SK-N-SH (cell line): ENCODE measurements at regions not wholly inside any gene's neighbourhood (a gene's known extent, or its start where the extent isn't known, plus 50 kb on each side); places are given as distances from the start of the nearest gene placed in this dataset.

Experiments used
- CTCF ChIP-seq: fragments of 200-600 bp; sonication (generic); IDR thresholded peaks from 2 replicates; pipeline ENCODE4 v1.6.1; 2017; ENCODE audit warnings: antibody characterized with exemption, mild to moderate bottlenecking, moderate library complexity
- ELF1 ChIP-seq: IDR thresholded peaks from 2 replicates; pipeline ENCODE4 v1.4.0; 2012
- EZH2phosphoT487 ChIP-seq: fragments of 200-600 bp; sonication (generic); IDR thresholded peaks from 2 replicates; pipeline ENCODE4 v1.6.1; 2017; ENCODE audit warnings: low read depth, mixed run types, mild to moderate bottlenecking, antibody characterized with exemption, moderate library complexity, borderline replicate concordance
- FOXJ3 ChIP-seq: sonication (generic); formaldehyde crosslinking; IDR thresholded peaks from 2 replicates; pipeline ENCODE4 v1.5.1; 2020; ENCODE audit warnings: mild to moderate bottlenecking, missing genetic modification reagents
- JUND ChIP-seq: IDR thresholded peaks from 2 replicates; pipeline ENCODE4 v1.4.0; 2012
- MAX ChIP-seq: IDR thresholded peaks from 2 replicates; pipeline ENCODE4 v1.4.0; 2012; ENCODE audit warnings: low read depth
- POLR2AphosphoS5 ChIP-seq: IDR thresholded peaks from 2 replicates; pipeline ENCODE4 v1.6.1; 2012; ENCODE audit warnings: low read depth, low read length
- RXRA ChIP-seq: IDR thresholded peaks from 2 replicates; pipeline ENCODE4 v1.4.0; 2012; ENCODE audit warnings: low read depth, mild to moderate bottlenecking, borderline replicate concordance
- SMC3 ChIP-seq: IDR thresholded peaks from 2 replicates; pipeline ENCODE4 v1.6.1; 2012; ENCODE audit warnings: low read depth, low read length, improper control_type of control experiment
- USF1 ChIP-seq: IDR thresholded peaks from 2 replicates; pipeline ENCODE4 v1.4.0; 2012; ENCODE audit warnings: low read depth, borderline replicate concordance
- YY1 ChIP-seq: IDR thresholded peaks from 2 replicates; pipeline ENCODE4 v1.4.0; 2012; ENCODE audit warnings: low read depth, mild to moderate bottlenecking
- ZBTB33 ChIP-seq: IDR thresholded peaks from 2 replicates; pipeline ENCODE4 v1.4.0; 2012; ENCODE audit warnings: low read depth, borderline replicate concordance

DNA sequence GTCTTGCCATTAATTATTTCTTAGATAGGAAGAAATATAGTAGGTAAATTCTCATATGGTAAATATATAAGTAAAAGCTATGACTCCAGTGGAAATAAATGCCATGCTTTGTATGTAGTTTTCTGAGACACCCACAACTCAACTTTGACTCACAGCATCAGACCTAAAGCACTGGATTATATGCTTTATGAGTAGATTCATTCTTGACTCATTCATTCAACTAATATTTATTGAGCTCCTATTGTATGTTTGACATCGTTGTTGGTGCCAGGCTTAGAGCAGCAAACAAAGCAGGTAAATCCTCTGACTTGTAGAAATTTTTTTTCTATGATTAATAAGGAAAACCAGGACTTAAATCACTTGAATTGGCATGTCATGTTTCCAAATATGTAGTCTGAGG, 211.4 kb downstream of the PTPRC start:
- TF ChIP-seq CTCF (no peak), RXRA (no peak), YY1 (no peak), SMC3 (no peak), EZH2phosphoT487 (no peak), JUND (no peak), POLR2AphosphoS5 (no peak), ELF1 (no peak), FOXJ3 (CRISPR knock-in tag) (no peak), MAX (no peak), ZBTB33 (no peak), USF1 (no peak)
